ENCODE measurements at regions not wholly inside any gene's neighbourhood (a gene's known extent, or its start where the extent isn't known, plus 50 kb on each side); places are given as distances from the start of the nearest gene placed in this dataset.

- TF ChIP-seq CTCF (conservative IDR thresholded peaks at IDR 0.05; ENCODE audit: low read depth, low read length), result no peak
- TF ChIP-seq EZH2 (IDR thresholded peaks at IDR 0.05; ENCODE audit: low read length, unreplicated experiment), result no peak
- no peak for TF ChIP-seq EZH2phosphoT487 (IDR thresholded peaks at IDR 0.05; ENCODE audit: borderline replicate concordance, low read length)
Measured at GRCh38 chr3:82044930-82045705, 283.7 kb upstream of the GBE1 start.

All from PC-3 (cell line).